ENCODE measurements at regions not wholly inside any gene's neighbourhood (a gene's known extent, or its start where the extent isn't known, plus 50 kb on each side); places are given as distances from the start of the nearest gene placed in this dataset.

DNA sequence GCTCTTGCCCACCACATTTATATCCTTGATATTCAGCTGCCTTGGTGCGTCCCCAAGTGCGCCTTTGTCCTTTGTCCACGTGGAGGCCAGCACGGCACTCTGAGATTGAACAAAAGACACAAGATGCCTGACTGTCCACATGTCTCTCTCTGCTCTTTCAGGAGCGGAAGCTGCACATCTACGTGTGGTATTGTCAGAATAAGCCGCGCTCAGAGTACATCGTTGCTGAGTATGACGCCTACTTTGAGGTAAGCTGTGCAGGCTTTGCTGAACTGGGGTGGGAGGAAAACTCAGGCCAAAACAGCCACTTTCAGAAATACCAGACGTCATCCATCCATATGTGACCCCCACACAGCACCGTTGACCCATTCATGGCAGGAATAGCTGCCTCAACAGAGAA lies 72.0 kb upstream of the UMPS start:
- no peak for DNase-seq (ENCODE audit: low spot score)
- in situ Hi-C loops (cut with MboI; ENCODE audit: low sequenced_read_pairs, unreplicated experiment), result no loop called here
- no peak for TF ChIP-seq CTCF (IDR thresholded peaks at IDR 0.05; ENCODE audit: borderline replicate concordance, control extremely low read depth, extremely low read depth, insufficient read depth, missing control alignments)

DNA sequence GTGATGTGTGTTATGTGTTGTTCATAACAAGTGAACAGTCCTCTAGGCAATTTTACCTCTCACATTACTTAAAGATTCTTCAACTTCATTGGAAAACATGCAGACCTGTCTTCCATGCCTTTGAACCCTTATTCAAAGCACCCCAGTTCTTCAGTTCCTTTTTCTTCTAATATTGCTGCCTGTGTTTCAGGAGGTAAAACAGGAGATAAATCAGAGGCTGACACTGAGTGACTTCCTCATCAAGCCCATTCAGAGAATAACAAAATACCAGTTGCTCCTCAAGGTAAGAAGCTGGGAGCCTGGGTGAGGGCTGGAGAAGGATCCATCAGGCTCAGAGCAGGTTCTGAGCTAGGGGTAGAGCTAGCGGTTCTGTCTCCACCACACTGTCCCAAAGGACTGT lies 71.1 kb upstream of the UMPS start:
- TF ChIP-seq CTCF (IDR thresholded peaks at IDR 0.05; ENCODE audit: borderline replicate concordance, control extremely low read depth, extremely low read depth, insufficient read depth, missing control alignments), result no peak
- in situ Hi-C loops (cut with MboI; ENCODE audit: low sequenced_read_pairs, unreplicated experiment), result no loop called here
- no peak for DNase-seq (ENCODE audit: low spot score)

- in situ Hi-C loops (cut with MboI; ENCODE audit: low sequenced_read_pairs, unreplicated experiment), result no loop called here
- no peak for DNase-seq (ENCODE audit: low spot score)
- TF ChIP-seq CTCF (IDR thresholded peaks at IDR 0.05; ENCODE audit: borderline replicate concordance, control extremely low read depth, extremely low read depth, insufficient read depth, missing control alignments), result no peak
Measured at GRCh38 chr3:124660599-124660998, 69.7 kb upstream of the UMPS start.

- TF ChIP-seq CTCF (IDR thresholded peaks at IDR 0.05; ENCODE audit: borderline replicate concordance, control extremely low read depth, extremely low read depth, insufficient read depth, missing control alignments), result no peak
- in situ Hi-C loops (cut with MboI; ENCODE audit: low sequenced_read_pairs, unreplicated experiment), result no loop called here
- no peak for DNase-seq (ENCODE audit: low spot score)
Measured at GRCh38 chr3:124663690-124664089, 66.6 kb upstream of the UMPS start.

- DNase-seq (ENCODE audit: low spot score), result no peak
- in situ Hi-C loops (cut with MboI; ENCODE audit: low sequenced_read_pairs, unreplicated experiment), result no loop called here
- no peak for TF ChIP-seq CTCF (IDR thresholded peaks at IDR 0.05; ENCODE audit: borderline replicate concordance, control extremely low read depth, extremely low read depth, insufficient read depth, missing control alignments)
Measured at GRCh38 chr3:124664804-124665203, 65.4 kb upstream of the UMPS start.

DNA sequence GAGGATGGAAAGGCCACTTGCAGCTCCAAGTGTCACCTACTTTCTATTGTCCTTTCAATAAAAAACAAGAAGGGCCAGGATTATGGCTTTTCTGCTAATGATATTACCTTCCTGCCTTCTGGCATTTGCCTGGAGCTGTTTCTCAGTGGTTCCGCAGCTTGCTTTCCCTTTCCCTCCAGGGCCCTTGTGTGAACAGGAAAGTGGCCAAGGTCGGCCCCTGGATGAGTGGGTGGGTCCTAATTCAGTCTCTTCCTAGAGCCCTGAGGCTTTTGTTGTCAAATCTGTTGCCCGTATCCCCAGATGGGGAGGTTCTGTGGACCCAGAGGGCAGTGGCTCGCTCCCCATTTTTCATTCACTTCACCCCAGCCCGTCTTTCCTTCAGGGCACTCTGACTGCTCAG lies 64.2 kb upstream of the UMPS start:
- TF ChIP-seq CTCF (IDR thresholded peaks at IDR 0.05; ENCODE audit: borderline replicate concordance, control extremely low read depth, extremely low read depth, insufficient read depth, missing control alignments), result no peak
- no peak for DNase-seq (ENCODE audit: low spot score)
- in situ Hi-C loops (cut with MboI; ENCODE audit: low sequenced_read_pairs, unreplicated experiment), result no loop called here

GRCh38 chr3:124669470-124669869 lies 60.8 kb upstream of the UMPS start:
- TF ChIP-seq CTCF (IDR thresholded peaks at IDR 0.05; ENCODE audit: borderline replicate concordance, control extremely low read depth, extremely low read depth, insufficient read depth, missing control alignments), result no peak
- in situ Hi-C loops (cut with MboI; ENCODE audit: low sequenced_read_pairs, unreplicated experiment), result no loop called here
- no peak for DNase-seq (ENCODE audit: low spot score)

Data from GM13976 (cell line).